ENCODE measurements at regions not wholly inside any gene's neighbourhood (a gene's known extent, or its start where the extent isn't known, plus 50 kb on each side); places are given as distances from the start of the nearest gene placed in this dataset.

DNA sequence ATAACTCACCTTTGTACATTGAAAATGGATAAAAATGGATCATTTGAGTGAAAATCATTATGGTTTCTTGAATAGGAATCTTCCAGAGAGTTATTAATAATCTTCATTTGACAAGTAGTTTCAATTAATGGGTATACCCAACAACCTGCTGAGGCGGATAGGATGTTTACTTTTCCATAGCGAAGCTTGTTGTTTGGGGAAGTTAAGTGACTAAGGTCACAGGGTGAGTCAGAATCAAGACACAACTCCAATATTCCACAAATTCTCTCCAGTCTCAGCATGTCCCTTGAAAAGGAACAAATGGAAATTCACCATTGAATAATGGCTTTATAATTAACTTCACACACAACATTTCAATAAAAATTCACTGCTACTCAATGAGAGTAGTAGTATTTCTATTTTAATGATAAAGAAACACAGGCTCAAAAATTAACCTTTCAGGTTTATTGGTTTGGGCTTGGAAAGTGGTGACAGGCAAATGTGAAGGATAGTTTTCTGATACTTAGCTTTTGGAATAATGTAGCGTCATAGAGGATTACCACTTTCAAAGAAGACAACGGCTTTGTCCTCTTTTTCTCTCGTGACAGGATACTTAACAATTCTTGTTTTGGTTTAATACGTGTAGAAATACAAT is 211.3 kb downstream of the GPD2 start:
- H3K27ac Mint-ChIP-seq = no peak overlapping the region
- DNase-seq = no peak
- no peaks in the 10 kb centered on the region for H3K9me3 ChIP-seq (ENCODE audit: low read length)
- no peak overlapping the region for H3K4me3 Mint-ChIP-seq
- peaks cover 2 to 4% of the 10 kb centered on the region in 2 donors for H3K27me3 Mint-ChIP-seq
- H3K27me3 ChIP-seq (ENCODE audit: insufficient read depth, low read length, poor library complexity, severe bottlenecking) = no peaks in the 10 kb centered on the region
- no peak overlapping the region for H3K4me3 ChIP-seq (ENCODE audit: low read length)
- no peaks in the 10 kb centered on the region for H3K36me3 Mint-ChIP-seq
- no peaks in the 10 kb centered on the region for H3K36me3 ChIP-seq (ENCODE audit: insufficient read depth, low read length)
- CTCF ChIA-PET = no interaction called here
- no peaks in the 10 kb centered on the region for H3K4me1 Mint-ChIP-seq
- POLR2A ChIA-PET = no interaction called here
- no peak overlapping the region for H3K27ac ChIP-seq (ENCODE audit: low read depth, low read length)
- no peaks in the 10 kb centered on the region for H3K4me1 ChIP-seq (ENCODE audit: insufficient read depth, low read length)
- H3K9me3 Mint-ChIP-seq = no peaks in the 10 kb centered on the region

DNA sequence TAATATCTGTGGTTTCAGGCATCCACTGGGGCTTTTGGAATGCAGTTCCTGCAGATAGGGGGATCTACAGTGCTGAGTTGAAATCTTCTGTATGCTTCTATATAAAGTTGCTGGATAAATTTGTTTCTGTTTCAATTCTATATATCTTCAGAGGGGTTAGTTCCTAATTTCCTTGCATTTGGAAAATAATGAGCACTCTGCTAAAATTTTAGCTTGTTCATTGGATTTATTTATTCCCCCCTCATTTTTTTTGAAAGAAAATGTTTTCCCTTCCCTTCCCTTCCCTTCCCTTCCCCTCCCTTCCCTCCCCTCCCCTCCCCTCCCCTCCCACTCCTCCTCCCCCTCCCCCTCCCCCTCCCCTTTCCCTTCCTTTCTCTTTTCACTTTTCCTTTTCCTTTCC is 212.3 kb downstream of the GPD2 start:
- CTCF ChIA-PET = no interaction called here
- H3K27me3 Mint-ChIP-seq = peaks cover 2 to 4% of the 10 kb centered on the region in 2 donors

DNA sequence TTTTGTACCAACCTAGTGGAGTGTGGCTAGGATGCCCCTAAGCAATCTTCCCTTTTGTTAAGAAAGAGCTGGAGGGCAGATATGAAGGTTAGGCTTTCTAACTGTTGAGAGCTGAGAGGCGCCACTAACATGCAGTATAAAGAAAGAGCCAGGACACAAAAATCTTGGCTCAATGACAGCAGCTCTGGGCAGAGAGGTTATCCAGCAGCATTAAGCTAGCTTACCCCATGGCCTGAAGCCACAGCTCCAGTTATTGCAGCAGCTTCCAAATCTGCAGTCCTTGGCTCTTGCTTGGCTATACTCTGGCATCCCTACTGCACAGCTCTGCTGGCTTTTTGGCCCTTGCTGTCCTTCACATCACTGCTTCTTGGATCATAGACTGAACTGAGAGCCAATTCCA is 213.4 kb downstream of the GPD2 start:
- no peaks in the 10 kb centered on the region for H3K9me3 Mint-ChIP-seq
- no peak overlapping the region for H3K4me3 Mint-ChIP-seq
- H3K4me1 ChIP-seq (ENCODE audit: insufficient read depth, low read length) = no peaks in the 10 kb centered on the region
- no peaks in the 10 kb centered on the region for H3K27me3 ChIP-seq (ENCODE audit: insufficient read depth, low read length, poor library complexity, severe bottlenecking)
- no peak overlapping the region for H3K4me3 ChIP-seq (ENCODE audit: low read length)
- CTCF ChIA-PET = no interaction called here
- DNase-seq = no peak
- H3K27ac ChIP-seq (ENCODE audit: low read depth, low read length) = no peak overlapping the region
- POLR2A ChIA-PET = no interaction called here
- no peak overlapping the region for H3K27ac Mint-ChIP-seq
- peaks cover 2 to 4% of the 10 kb centered on the region in 2 donors for H3K27me3 Mint-ChIP-seq
- H3K4me1 Mint-ChIP-seq = no peaks in the 10 kb centered on the region
- H3K9me3 ChIP-seq (ENCODE audit: low read length) = no peaks in the 10 kb centered on the region
- no peaks in the 10 kb centered on the region for H3K36me3 Mint-ChIP-seq
- H3K36me3 ChIP-seq (ENCODE audit: insufficient read depth, low read length) = no peaks in the 10 kb centered on the region

More for the DNA sequence above, 212.3 kb downstream of the GPD2 start:
- Histone ChIP-seq H3K27ac (ENCODE audit: low read depth, low read length) (no peak overlapping the region), H3K27me3 (ENCODE audit: insufficient read depth, low read length, poor library complexity, severe bottlenecking) (no peaks in the 10 kb centered on the region), H3K4me1 (ENCODE audit: insufficient read depth, low read length) (no peaks in the 10 kb centered on the region), H3K36me3 (ENCODE audit: insufficient read depth, low read length) (no peaks in the 10 kb centered on the region), H3K9me3 (ENCODE audit: low read length) (no peaks in the 10 kb centered on the region), H3K4me3 (ENCODE audit: low read length) (no peak overlapping the region)
- H3K9me3 Mint-ChIP-seq = no peaks in the 10 kb centered on the region
- no peak for DNase-seq
- H3K4me1 Mint-ChIP-seq = no peaks in the 10 kb centered on the region
- H3K4me3 Mint-ChIP-seq = no peak overlapping the region
- POLR2A ChIA-PET = no interaction called here
- no peak overlapping the region for H3K27ac Mint-ChIP-seq
- H3K36me3 Mint-ChIP-seq = no peaks in the 10 kb centered on the region

DNA sequence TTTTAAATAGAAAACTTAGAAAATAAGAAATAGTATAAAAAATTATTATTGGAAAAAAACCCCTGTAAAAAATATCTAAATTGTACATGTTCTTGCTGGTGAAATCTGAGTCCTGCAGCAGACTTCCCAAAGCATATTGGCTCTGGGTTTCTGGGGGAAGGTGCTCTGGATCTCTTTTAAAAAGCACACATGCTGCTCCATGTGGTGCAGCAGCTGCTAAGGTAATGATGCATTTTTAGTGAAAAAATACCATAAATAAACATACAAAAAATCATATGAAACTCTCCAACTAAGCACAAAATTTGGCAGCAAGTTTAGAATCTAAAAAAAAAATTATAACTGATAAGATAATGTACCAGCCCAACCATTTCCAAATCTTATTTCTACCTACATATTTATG is 216.5 kb downstream of the GPD2 start:
- Histone ChIP-seq H3K4me3 (ENCODE audit: low read length) (no peak overlapping the region), H3K9me3 (ENCODE audit: low read length) (no peaks in the 10 kb centered on the region), H3K27ac (ENCODE audit: low read depth, low read length) (no peak overlapping the region), H3K36me3 (ENCODE audit: insufficient read depth, low read length) (no peaks in the 10 kb centered on the region), H3K4me1 (ENCODE audit: insufficient read depth, low read length) (no peaks in the 10 kb centered on the region), H3K27me3 (ENCODE audit: insufficient read depth, low read length, poor library complexity, severe bottlenecking) (no peaks in the 10 kb centered on the region)
- Mint-ChIP-seq H3K27me3 (peaks cover 0 to 2% of the 10 kb centered on the region in 2 donors), H3K4me1 (no peaks in the 10 kb centered on the region), H3K4me3 (no peak overlapping the region), H3K27ac (no peak overlapping the region), H3K9me3 (no peaks in the 10 kb centered on the region), H3K36me3 (no peaks in the 10 kb centered on the region)
- no peak for DNase-seq
- CTCF ChIA-PET = no interaction called here
- POLR2A ChIA-PET = no interaction called here

- no peak overlapping the region for H3K27ac ChIP-seq (ENCODE audit: low read depth, low read length)
- no peak overlapping the region for H3K27ac Mint-ChIP-seq
- no peak for DNase-seq
- H3K4me3 ChIP-seq (ENCODE audit: low read length) = no peak overlapping the region
- no peaks in the 10 kb centered on the region for H3K4me1 Mint-ChIP-seq
- H3K9me3 Mint-ChIP-seq = no peaks in the 10 kb centered on the region
- no peaks in the 10 kb centered on the region for H3K36me3 ChIP-seq (ENCODE audit: insufficient read depth, low read length)
- H3K27me3 ChIP-seq (ENCODE audit: insufficient read depth, low read length, poor library complexity, severe bottlenecking) = no peaks in the 10 kb centered on the region
- no peaks in the 10 kb centered on the region for H3K4me1 ChIP-seq (ENCODE audit: insufficient read depth, low read length)
- peaks cover 0 to 2% of the 10 kb centered on the region in 2 donors for H3K27me3 Mint-ChIP-seq
- no peak overlapping the region for H3K4me3 Mint-ChIP-seq
- ChIA-PET POLR2A (no interaction called here), CTCF (no interaction called here)
- H3K9me3 ChIP-seq (ENCODE audit: low read length) = no peaks in the 10 kb centered on the region
- H3K36me3 Mint-ChIP-seq = no peaks in the 10 kb centered on the region
Observed at GRCh38 chr2:156653675-156654074, 217.5 kb downstream of the GPD2 start.

DNA sequence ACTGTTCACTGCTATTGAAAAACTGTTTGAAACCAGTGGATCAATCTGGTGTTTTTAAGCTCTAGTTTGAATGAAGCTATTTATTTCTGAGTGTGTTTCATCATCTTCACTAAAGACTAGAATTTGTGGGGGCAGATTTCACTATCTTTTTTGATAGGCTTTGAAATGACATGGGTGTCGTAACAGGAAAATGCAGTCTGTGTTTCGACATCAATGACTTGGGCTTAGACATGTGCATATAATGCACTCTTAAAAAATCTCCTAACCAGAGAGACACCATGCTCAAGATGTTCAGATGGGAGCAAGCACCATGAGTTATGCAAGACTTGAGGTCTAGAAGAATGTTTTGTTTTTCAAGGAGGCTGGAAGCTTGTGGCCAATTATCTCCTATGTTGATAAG is 221.6 kb downstream of the GPD2 start:
- POLR2A ChIA-PET = no interaction called here
- no peak overlapping the region for H3K27ac ChIP-seq (ENCODE audit: low read depth, low read length)

GRCh38 chr2:156659694-156660093 is 223.5 kb downstream of the GPD2 start:
- Mint-ChIP-seq H3K9me3 (no peaks in the 10 kb centered on the region), H3K4me3 (no peak overlapping the region), H3K4me1 (peaks cover 3 to 13% (median 9%) of the 10 kb centered on the region in 3 donors), H3K36me3 (no peaks in the 10 kb centered on the region), H3K27ac (no peak overlapping the region), H3K27me3 (peaks cover 0 to 3% of the 10 kb centered on the region in 2 donors)
- ChIA-PET POLR2A (no interaction called here), CTCF (no interaction called here)
- no peak for DNase-seq
- H3K27me3 ChIP-seq (ENCODE audit: insufficient read depth, low read length, poor library complexity, severe bottlenecking) = no peaks in the 10 kb centered on the region
- no peaks in the 10 kb centered on the region for H3K9me3 ChIP-seq (ENCODE audit: low read length)
- H3K4me3 ChIP-seq (ENCODE audit: low read length) = no peak overlapping the region
- H3K27ac ChIP-seq (ENCODE audit: low read depth, low read length) = no peak overlapping the region
- H3K36me3 ChIP-seq (ENCODE audit: insufficient read depth, low read length) = no peaks in the 10 kb centered on the region
- no peaks in the 10 kb centered on the region for H3K4me1 ChIP-seq (ENCODE audit: insufficient read depth, low read length)

More for the DNA sequence above, 221.6 kb downstream of the GPD2 start:
- Histone ChIP-seq H3K27me3 (ENCODE audit: insufficient read depth, low read length, poor library complexity, severe bottlenecking) (no peaks in the 10 kb centered on the region), H3K4me3 (ENCODE audit: low read length) (no peak overlapping the region), H3K36me3 (ENCODE audit: insufficient read depth, low read length) (no peaks in the 10 kb centered on the region), H3K9me3 (ENCODE audit: low read length) (no peaks in the 10 kb centered on the region), H3K4me1 (ENCODE audit: insufficient read depth, low read length) (no peaks in the 10 kb centered on the region)
- Mint-ChIP-seq H3K4me3 (no peak overlapping the region), H3K9me3 (no peaks in the 10 kb centered on the region), H3K4me1 (peaks cover 0 to 1% (median 0%) of the 10 kb centered on the region in 3 donors), H3K27ac (no peak overlapping the region), H3K36me3 (no peaks in the 10 kb centered on the region), H3K27me3 (peaks cover 0 to 3% of the 10 kb centered on the region in 2 donors)
- CTCF ChIA-PET = no interaction called here
- DNase-seq = no peak

DNA sequence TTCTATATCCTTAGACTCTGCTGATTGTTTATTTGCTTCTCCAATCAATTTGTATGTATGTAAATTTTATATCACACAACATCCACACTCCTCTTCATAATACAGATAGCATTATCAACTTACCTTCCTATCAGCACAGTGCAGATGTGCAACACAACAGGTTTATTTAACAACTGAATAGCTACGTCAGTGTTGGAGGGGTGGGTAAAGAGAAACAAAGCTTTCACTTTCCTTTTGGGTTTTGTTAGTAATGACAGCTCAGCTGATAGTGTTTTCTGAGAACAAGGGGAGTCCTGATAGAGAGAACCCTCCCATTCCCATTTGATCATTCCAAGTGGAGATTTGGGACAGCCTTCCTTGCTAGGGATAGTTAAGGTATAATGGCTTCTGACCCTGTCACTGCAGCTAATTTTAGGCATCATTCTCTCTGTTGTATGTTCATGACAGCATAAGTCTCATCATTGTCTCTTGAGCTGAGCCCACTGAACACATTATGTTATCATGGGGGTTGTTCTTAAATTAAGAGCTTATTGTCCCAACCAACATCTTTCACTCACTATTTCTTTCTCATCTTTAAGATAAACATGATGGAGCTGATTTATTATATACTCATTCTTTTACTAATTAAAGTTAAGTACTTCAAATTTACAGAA is 227.7 kb downstream of the GPD2 start:
- CTCF ChIA-PET = no interaction called here

More for the DNA sequence above, 227.7 kb downstream of the GPD2 start:
- H3K27me3 ChIP-seq (ENCODE audit: insufficient read depth, low read length, poor library complexity, severe bottlenecking) = no peaks in the 10 kb centered on the region
- no peaks in the 10 kb centered on the region for H3K4me1 ChIP-seq (ENCODE audit: insufficient read depth, low read length)
- H3K27ac ChIP-seq (ENCODE audit: low read depth, low read length) = no peak overlapping the region
- no peaks in the 10 kb centered on the region for H3K9me3 ChIP-seq (ENCODE audit: low read length)
- DNase-seq = no peak
- Mint-ChIP-seq H3K9me3 (peaks cover 3 to 9% (median 5%) of the 10 kb centered on the region in 5 donors), H3K4me3 (peak overlapping the region in 5 of 7 donors; percentile 35 to 76 (median 51)), H3K36me3 (peaks cover 0 to 5% (median 0%) of the 10 kb centered on the region in 3 donors), H3K4me1 (peaks cover 3 to 16% (median 13%) of the 10 kb centered on the region in 3 donors), H3K27me3 (peaks cover 0 to 7% of the 10 kb centered on the region in 2 donors), H3K27ac (peak overlapping the region in 2 of 8 donors; percentile 25)
- no peaks in the 10 kb centered on the region for H3K36me3 ChIP-seq (ENCODE audit: insufficient read depth, low read length)
- POLR2A ChIA-PET = no interaction called here
- H3K4me3 ChIP-seq (ENCODE audit: low read length) = no peak overlapping the region
